ENCODE measurements at regions not wholly inside any gene's neighbourhood (a gene's known extent, or its start where the extent isn't known, plus 50 kb on each side); places are given as distances from the start of the nearest gene placed in this dataset.

DNA sequence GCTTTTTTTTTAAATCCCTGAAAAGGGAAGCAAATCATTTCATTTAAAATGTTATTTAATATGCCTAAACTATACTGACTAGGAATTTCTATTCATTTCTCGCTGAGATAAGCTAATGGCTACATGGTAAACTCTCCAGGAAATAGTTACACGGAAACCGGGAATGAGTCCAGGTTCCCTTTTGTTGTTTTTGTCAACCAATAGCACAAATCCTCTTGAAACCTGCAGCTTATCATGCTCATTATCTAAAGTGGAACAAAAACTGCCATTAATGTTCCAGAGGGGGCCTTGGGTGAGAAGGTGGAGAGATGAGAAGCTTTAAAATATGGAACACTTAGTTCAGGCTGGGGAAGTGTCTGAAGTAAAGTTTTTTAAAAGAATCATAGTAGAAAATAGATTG is 113.5 kb upstream of the ALCAM start:
- no peak for TF ChIP-seq POLR2A (IDR thresholded peaks at IDR 0.05)
- TF ChIP-seq, protein P1, sequence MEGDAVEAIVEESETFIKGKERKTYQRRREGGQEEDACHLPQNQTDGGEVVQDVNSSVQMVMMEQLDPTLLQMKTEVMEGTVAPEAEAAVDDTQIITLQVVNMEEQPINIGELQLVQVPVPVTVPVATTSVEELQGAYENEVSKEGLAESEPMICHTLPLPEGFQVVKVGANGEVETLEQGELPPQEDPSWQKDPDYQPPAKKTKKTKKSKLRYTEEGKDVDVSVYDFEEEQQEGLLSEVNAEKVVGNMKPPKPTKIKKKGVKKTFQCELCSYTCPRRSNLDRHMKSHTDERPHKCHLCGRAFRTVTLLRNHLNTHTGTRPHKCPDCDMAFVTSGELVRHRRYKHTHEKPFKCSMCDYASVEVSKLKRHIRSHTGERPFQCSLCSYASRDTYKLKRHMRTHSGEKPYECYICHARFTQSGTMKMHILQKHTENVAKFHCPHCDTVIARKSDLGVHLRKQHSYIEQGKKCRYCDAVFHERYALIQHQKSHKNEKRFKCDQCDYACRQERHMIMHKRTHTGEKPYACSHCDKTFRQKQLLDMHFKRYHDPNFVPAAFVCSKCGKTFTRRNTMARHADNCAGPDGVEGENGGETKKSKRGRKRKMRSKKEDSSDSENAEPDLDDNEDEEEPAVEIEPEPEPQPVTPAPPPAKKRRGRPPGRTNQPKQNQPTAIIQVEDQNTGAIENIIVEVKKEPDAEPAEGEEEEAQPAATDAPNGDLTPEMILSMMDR (IDR thresholded peaks at IDR 0.05) = no peak
- intact Hi-C loops (cut with DNase I) = no loop called here
- H3K27me3 ChIP-seq = no peaks in the 10 kb centered on the region
- 29 to 35% methylated on average over 3 of the region's 3 CpGs for WGBS, 2 donors
- H3K36me3 ChIP-seq = no peaks in the 10 kb centered on the region
- DNase-seq = no peak
- no peak overlapping the region for H3K27ac ChIP-seq
- no peak overlapping the region for H3K4me3 ChIP-seq
- H3K4me1 ChIP-seq = peaks cover 0 to 4% (median 0%) of the 10 kb centered on the region in 3 donors
- no peaks in the 10 kb centered on the region for H3K9me3 ChIP-seq

GRCh38 chr3:105254154-105254553 is 112.6 kb upstream of the ALCAM start:
- Histone ChIP-seq H3K36me3 (no peaks in the 10 kb centered on the region), H3K27ac (no peak overlapping the region), H3K9me3 (no peaks in the 10 kb centered on the region), H3K4me1 (peaks cover 0 to 4% (median 0%) of the 10 kb centered on the region in 3 donors), H3K27me3 (no peaks in the 10 kb centered on the region), H3K4me3 (no peak overlapping the region)
- TF ChIP-seq, protein P1 (IDR thresholded peaks at IDR 0.05) = no peak
- no peak for TF ChIP-seq POLR2A (IDR thresholded peaks at IDR 0.05)
- 97 to 98% methylated on average over 2 of the region's 2 CpGs for WGBS, 2 donors
- DNase-seq = no peak
- intact Hi-C loops (cut with DNase I) = no loop called here

GRCh38 chr3:105255350-105255749 is 111.4 kb upstream of the ALCAM start:
- 13 to 17% methylated on average over 2 of the region's 2 CpGs for WGBS, 2 donors
- no peak for DNase-seq
- H3K9me3 ChIP-seq = no peaks in the 10 kb centered on the region
- TF ChIP-seq, protein P1 (IDR thresholded peaks at IDR 0.05) = no peak
- no peak for TF ChIP-seq POLR2A (IDR thresholded peaks at IDR 0.05)
- no peak overlapping the region for H3K27ac ChIP-seq
- H3K4me3 ChIP-seq = no peak overlapping the region
- no peaks in the 10 kb centered on the region for H3K27me3 ChIP-seq
- H3K36me3 ChIP-seq = no peaks in the 10 kb centered on the region
- intact Hi-C loops (cut with DNase I) = no loop called here
- peaks cover 0 to 4% (median 0%) of the 10 kb centered on the region in 3 donors for H3K4me1 ChIP-seq

GRCh38 chr3:105259496-105259895 is 107.2 kb upstream of the ALCAM start:
- Histone ChIP-seq H3K9me3 (no peaks in the 10 kb centered on the region), H3K27ac (no peak overlapping the region), H3K4me3 (no peak overlapping the region), H3K27me3 (no peaks in the 10 kb centered on the region), H3K36me3 (no peaks in the 10 kb centered on the region), H3K4me1 (peaks cover 0 to 4% (median 0%) of the 10 kb centered on the region in 3 donors)
- 50 to 82% methylated on average over 2 of the region's 2 CpGs for WGBS, 2 donors
- DNase-seq = no peak
- TF ChIP-seq POLR2A (IDR thresholded peaks at IDR 0.05) = no peak
- TF ChIP-seq, protein P1 (IDR thresholded peaks at IDR 0.05) = no peak
- intact Hi-C loops (cut with DNase I) = no loop called here

- Histone ChIP-seq H3K27me3 (no peaks in the 10 kb centered on the region), H3K4me3 (no peak overlapping the region), H3K9me3 (no peaks in the 10 kb centered on the region), H3K36me3 (no peaks in the 10 kb centered on the region), H3K27ac (no peak overlapping the region), H3K4me1 (peaks cover 0 to 4% (median 0%) of the 10 kb centered on the region in 3 donors)
- 58 to 64% methylated on average over 4 of the region's 4 CpGs for WGBS, 2 donors
- intact Hi-C loops (cut with DNase I) = no loop called here
- TF ChIP-seq POLR2A (IDR thresholded peaks at IDR 0.05) = no peak
- TF ChIP-seq, protein P1 (IDR thresholded peaks at IDR 0.05) = no peak
- DNase-seq = no peak
These were observed 106.3 kb upstream of the ALCAM start for GRCh38 chr3:105260385-105260784.
